ENCODE measurements at regions not wholly inside any gene's neighbourhood (a gene's known extent, or its start where the extent isn't known, plus 50 kb on each side); places are given as distances from the start of the nearest gene placed in this dataset.

GRCh38 chr7:115338016-115338415 is 416.1 kb downstream of the MDFIC start:
- no peak for TF ChIP-seq CTCF (IDR thresholded peaks at IDR 0.05)
- no peak for TF ChIP-seq EZH2 (IDR thresholded peaks at IDR 0.05)
- no peak for TF ChIP-seq EZH2phosphoT487 (IDR thresholded peaks at IDR 0.05)
